GM18868 (cell line): ENCODE measurements at regions not wholly inside any gene's neighbourhood (a gene's known extent, or its start where the extent isn't known, plus 50 kb on each side); places are given as distances from the start of the nearest gene placed in this dataset.

Source experiments
- ATAC-seq: cut with Tn5 transposase; IDR thresholded peaks from one replicate; pipeline ENCODE4 v1.9.1; 2021; ENCODE audit warnings: mild to moderate bottlenecking, moderate library complexity; ENCODE audit not compliant: unreplicated experiment

DNA sequence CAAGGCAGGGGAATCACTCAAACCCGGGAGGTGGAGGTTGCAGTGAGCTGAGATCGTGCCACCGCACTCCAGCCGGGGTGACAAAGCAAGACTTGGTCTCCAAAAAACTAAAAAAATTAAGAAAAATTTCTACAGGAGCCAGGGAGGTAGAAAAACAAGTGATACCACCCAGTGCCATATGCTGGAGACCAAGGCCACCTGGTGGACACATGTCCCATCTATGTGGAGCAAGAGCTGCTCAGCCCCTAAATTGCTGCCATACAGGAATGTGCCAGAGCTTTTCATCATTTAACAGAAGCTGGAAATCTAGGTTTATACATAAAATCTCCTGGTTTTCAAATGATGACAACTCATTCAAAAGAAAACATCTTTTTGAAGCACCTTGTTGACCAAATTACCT is 61.4 kb upstream of the ELK3 start:
- no peak for ATAC-seq

DNA sequence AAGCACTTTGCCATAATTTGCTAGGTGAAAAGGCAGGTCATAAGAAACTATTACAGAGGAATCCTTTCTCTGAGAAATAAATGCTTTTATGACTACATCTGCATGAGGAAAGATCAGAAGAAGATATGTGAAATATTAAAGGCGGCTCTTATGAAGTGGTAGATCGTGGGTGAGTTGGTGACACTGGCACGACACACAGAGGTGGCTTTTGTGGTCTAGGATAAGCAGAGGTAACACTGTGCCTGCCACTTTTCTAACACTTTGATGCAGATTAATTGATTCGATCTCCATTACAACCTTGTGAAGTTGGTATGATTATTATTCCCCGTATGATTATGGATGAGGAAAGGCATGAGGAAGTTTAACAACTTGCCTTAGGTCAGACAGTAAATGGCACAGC is 60.0 kb upstream of the ELK3 start:
- no peak for ATAC-seq

DNA sequence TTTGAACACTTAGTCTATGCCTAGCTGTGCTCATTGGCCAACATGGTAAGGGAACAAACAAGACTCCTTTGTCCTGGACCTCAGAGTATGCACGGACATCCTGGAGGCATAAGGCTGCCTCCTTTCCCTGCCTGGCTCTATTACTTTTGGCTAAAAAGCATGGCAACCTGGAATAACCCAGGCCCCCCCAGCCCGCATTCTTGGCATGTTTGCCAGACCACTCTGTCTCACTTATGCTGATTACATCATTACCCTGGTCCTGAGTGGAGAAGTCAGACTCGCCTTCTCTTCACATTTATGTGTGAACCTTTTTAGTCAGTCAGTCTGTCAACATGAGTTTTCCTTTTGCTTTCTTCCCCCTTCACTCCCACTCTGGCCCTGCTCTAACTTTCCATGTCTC is 58.0 kb upstream of the ELK3 start:
- ATAC-seq = no peak

DNA sequence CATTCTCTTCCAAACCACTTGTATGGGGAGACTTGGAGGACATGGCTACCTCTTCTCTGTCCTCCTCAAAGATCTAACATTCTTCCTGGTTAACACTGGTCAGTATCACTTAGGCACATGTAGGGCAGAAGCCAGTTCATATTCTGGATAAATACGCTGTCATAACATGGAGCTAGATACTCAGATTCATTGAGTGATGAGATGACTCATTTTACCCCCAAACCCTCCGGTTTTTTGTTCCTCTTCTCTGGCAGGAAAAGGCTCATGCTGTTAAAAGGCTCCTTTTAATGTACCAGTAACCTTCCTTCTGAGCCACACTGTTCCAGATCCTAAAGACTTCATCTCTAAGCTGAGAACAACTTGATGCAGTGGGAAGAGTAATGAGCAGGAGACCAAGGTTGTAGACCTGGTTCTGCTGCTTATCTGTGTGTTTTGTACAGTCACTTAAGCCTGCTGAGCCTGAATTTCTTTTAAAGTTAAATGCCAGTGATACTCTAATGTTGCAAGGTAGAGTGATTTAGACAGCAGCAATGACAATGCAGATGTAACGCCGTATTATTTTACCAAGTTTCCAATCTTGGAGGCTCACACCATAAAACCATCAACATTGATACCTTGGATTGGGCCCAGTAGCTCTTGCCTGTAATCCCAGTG is 57.3 kb upstream of the ELK3 start:
- no peak for ATAC-seq

DNA sequence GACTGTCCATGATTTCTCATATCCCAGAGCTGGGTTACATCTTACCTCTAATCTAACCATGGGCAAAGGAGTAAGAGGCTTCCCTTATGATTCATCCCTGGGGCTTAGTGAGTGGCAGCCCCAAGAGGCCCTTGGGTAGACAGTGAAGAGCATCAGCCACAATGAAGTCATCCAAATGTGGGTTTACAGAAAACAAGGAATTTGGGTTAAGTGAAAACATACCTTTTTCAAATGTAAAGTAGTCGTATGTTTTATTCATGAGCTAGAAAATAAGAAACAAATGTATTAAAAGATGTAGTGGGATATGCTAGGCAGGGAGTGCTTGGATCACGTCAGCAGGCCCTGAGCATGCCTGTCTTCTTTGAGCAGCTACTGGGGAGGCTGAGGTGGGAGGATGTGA is 54.0 kb upstream of the ELK3 start:
- ATAC-seq = no peak

DNA sequence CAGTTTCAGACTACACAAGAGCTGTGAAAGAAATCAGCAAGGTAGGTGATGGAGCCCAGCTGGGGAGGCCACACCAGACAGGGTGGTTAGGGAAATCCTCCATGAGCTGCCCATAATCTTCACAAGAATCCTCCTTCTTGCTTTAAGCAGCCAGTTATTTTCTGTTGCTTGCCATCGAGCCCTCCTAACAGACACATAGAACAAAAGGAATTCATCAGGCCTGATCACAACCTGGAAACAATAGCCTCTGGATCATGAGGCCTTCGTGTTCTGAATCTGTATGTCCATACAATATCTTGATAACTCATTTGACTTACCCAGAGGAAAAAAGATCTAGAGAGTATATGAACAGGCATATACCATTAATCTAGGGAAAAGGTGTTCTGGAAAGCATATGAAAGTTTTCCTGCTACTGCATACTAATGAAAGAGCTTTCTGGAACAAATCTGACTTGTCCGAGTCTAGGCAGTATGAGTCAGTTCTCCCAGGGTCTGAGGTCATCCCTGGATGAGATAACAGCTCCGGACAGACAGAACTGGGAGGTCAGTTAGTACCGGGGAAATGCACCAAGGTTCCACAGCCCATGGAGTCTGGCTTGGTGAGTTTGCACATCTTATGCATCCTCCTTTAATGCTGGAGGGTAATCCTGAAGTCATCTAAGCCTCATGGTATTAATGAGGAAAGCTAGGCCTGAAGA is 52.8 kb upstream of the ELK3 start:
- no peak for ATAC-seq

DNA sequence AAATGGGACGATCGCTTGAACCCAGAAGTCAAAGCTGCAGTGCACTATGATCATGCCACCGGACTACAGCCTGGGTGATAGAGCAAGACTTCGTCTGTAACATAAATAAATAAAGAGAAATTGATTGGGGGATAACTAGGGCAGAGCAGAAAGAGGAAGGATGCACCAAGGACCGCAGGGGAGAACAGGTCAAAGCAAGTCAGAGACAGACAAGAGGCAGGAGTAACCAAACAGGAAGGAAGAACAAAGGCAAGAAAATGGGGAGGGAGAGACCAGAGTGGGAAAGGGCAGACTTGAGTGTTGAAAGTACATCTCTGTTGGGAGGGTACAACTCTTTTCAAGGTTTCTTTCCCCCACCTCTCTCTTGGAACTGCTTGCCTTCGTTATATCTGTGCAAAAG is 50.8 kb upstream of the ELK3 start:
- no peak for ATAC-seq

DNA sequence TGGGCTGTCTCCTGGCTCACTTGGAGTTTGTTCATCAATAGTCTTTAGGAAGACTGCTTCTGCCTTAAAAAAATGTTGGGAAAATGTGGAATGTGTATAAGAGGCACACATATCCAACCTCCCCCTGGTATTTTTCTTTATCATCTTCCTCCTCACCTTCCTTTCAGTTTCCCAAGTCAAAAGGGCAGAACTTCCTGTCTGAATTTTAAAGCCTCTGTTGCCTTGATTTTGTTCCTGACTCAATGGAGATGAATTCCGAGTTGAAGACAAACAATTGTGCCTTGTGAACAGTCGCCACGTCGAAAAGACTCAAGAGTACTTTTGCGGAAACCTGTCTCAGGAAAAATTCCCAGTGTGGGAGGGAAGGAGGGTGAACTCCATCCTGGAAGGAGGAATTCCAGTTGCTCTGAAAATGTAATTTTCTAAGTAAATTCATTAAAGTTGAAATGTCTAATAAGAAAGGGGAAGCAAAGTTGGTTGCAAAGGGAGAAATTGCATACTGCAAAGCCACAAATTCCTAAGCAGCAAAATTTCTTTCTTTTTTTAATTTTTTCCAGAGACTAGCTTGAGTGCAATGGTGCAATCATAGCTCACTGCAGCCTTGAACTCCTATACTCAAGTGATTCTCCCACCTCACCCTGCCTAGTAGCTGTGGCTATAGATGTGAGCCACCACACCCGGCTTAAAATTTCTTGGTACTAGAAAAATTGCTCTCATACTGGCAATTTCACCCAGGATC is 50.2 kb upstream of the ELK3 start:
- ATAC-seq = no peak
